Esophagus muscularis mucosa (tissue), 4 donors: ENCODE measurements at regions not wholly inside any gene's neighbourhood (a gene's known extent, or its start where the extent isn't known, plus 50 kb on each side); places are given as distances from the start of the nearest gene placed in this dataset.

ENCODE experiments used
- DNase-seq: peaks from one replicate; pipeline ENCODE4 v3.0.0-alpha.2; 2017; ENCODE audit errors: extremely low spot score
- H3K27ac ChIP-seq, 4 donors: fragments of 200-600 bp; sonication (generic); replicated peaks in 1 of 4; 1 replicate in 3 of 4; 2 replicates in 1 of 4; pipeline ENCODE4 v1.5.1; 2016 to 2019; ENCODE audit warnings: mild to moderate bottlenecking in 1 of 4
- H3K27me3 ChIP-seq, 4 donors: fragments of 200-600 bp; sonication (generic); one replicate each; pipeline versions ENCODE4 v1.5.1 to v1.6.0; 2016 to 2019
- H3K36me3 ChIP-seq, 4 donors: fragments of 200-600 bp; sonication (generic); one replicate each; pipeline ENCODE4 v1.5.1; 2016 to 2019
- H3K4me1 ChIP-seq, 4 donors: fragments of 200-600 bp; sonication (generic); one replicate each; pipeline ENCODE4 v1.5.1; 2016 to 2019
- H3K4me3 ChIP-seq, 4 donors: fragments of 200-600 bp; sonication (generic); 1 replicate in 2 of 4; 2 replicates in 2 of 4; pipeline ENCODE4 v1.5.1; 2016 to 2019; ENCODE audit warnings: mild to moderate bottlenecking in 4 of 4, moderate library complexity in 1 of 4
- H3K9me3 ChIP-seq, 4 donors: fragments of 200-600 bp; sonication (generic); 1 replicate in 3 of 4; 2 replicates in 1 of 4; pipeline ENCODE4 v1.5.1; 2016 to 2019
- EP300 ChIP-seq: sonication (generic); formaldehyde crosslinking; IDR thresholded peaks from one replicate; pipeline ENCODE4 v1.6.1; 2017; ENCODE audit warnings: antibody characterized with exemption
- POLR2A ChIP-seq: fragments of 450-650 bp; IDR thresholded peaks from one replicate; pipeline ENCODE4 v1.6.1; 2017; ENCODE audit warnings: antibody characterized with exemption, moderate library complexity, mild to moderate bottlenecking, low read depth
- POLR2AphosphoS5 ChIP-seq, 2 donors: sonication (generic); formaldehyde crosslinking; IDR thresholded peaks; one replicate each; pipeline ENCODE4 v1.6.1; 2017; ENCODE audit warnings: antibody characterized with exemption in 2 of 2
- WGBS: methylation state at CpG from one replicate; pipeline ENCODE4 v1.1.5; 2018; 5-methylcytosine and 5-hydroxymethylcytosine counted together
- intact Hi-C: fragments of 100-400 bp; cut with DNase I; formaldehyde crosslinking; loops from one replicate; pipeline ENCODE4 v1.15.1; 2023
- TF ChIP-seq, protein P1 (sequence below), 3 experiments: fragments of 200-600 bp in 2 of 3; fragments of 450-650 bp in 1 of 3; sonication (generic) in 2 of 3; IDR thresholded peaks; one replicate each; pipeline ENCODE4 v1.5.1; 2017 to 2019; ENCODE audit warnings: antibody characterized with exemption in 3 of 3, mild to moderate bottlenecking in 2 of 3, moderate library complexity in 1 of 3

DNA sequence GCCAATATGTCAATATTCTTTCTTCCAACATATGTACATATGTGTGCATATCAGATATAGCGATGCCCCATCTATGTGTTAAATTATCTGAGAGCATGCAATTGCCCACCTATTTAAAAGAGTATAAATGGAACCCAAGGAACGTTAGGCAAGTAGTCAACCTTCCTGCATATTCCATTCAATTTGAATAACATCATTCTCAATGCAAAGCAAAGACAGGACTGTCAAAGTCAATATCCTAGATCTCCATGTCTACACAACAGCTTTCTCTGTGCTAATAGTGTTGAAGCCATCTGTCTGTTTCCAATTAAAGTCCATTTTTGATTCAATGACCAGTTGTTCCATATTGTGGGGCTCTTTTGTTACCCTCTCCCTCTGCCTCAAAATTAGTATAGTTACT lies 85.3 kb upstream of the COX7C start:
- Histone ChIP-seq H3K27me3 (no peaks in the 10 kb centered on the region), H3K4me1 (no peaks in the 10 kb centered on the region), H3K27ac (no peak overlapping the region), H3K4me3 (no peak overlapping the region), H3K9me3 (no peaks in the 10 kb centered on the region), H3K36me3 (no peaks in the 10 kb centered on the region)
- intact Hi-C loops: no loop called here
- DNase-seq: no peak
- TF ChIP-seq POLR2AphosphoS5 (IDR thresholded peaks at IDR 0.05) (no peak), EP300 (no peak), POLR2A (no peak)
- TF ChIP-seq, protein P1, sequence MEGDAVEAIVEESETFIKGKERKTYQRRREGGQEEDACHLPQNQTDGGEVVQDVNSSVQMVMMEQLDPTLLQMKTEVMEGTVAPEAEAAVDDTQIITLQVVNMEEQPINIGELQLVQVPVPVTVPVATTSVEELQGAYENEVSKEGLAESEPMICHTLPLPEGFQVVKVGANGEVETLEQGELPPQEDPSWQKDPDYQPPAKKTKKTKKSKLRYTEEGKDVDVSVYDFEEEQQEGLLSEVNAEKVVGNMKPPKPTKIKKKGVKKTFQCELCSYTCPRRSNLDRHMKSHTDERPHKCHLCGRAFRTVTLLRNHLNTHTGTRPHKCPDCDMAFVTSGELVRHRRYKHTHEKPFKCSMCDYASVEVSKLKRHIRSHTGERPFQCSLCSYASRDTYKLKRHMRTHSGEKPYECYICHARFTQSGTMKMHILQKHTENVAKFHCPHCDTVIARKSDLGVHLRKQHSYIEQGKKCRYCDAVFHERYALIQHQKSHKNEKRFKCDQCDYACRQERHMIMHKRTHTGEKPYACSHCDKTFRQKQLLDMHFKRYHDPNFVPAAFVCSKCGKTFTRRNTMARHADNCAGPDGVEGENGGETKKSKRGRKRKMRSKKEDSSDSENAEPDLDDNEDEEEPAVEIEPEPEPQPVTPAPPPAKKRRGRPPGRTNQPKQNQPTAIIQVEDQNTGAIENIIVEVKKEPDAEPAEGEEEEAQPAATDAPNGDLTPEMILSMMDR (IDR thresholded peaks at IDR 0.05): no peak
- WGBS: 63% methylated on average over 2 of the region's 2 CpGs

DNA sequence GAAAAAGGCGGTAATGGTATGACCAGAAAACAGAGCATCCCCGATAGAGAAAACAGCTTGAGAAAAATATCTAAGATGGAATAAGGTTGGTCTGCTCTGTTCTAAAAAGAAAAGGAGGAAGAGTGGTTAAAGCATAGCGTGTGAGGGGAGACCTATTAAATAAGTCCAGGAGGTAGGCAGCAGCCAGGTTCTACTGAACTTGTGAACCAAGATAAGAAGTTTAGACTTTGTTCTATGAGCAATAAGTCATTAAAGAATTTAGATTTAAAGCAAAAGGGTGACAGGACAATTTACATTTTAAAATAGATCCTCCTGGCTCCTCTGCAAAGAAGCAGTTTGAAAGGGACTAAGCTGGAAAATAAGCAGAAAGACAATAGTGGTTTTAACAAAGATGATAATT lies 81.3 kb upstream of the COX7C start:
- no peaks in the 10 kb centered on the region for H3K27me3 ChIP-seq
- H3K4me1 ChIP-seq: no peaks in the 10 kb centered on the region
- intact Hi-C loops: no loop called here
- no peak for DNase-seq
- H3K27ac ChIP-seq: no peak overlapping the region
- no peaks in the 10 kb centered on the region for H3K9me3 ChIP-seq
- no peak overlapping the region for H3K4me3 ChIP-seq
- WGBS: 90% methylated on average over 3 of the region's 3 CpGs
- no peaks in the 10 kb centered on the region for H3K36me3 ChIP-seq
- TF ChIP-seq, protein P1 (IDR thresholded peaks at IDR 0.05): no peak
- TF ChIP-seq POLR2AphosphoS5 (IDR thresholded peaks at IDR 0.05): no peak
- TF ChIP-seq EP300: no peak
- no peak for TF ChIP-seq POLR2A

DNA sequence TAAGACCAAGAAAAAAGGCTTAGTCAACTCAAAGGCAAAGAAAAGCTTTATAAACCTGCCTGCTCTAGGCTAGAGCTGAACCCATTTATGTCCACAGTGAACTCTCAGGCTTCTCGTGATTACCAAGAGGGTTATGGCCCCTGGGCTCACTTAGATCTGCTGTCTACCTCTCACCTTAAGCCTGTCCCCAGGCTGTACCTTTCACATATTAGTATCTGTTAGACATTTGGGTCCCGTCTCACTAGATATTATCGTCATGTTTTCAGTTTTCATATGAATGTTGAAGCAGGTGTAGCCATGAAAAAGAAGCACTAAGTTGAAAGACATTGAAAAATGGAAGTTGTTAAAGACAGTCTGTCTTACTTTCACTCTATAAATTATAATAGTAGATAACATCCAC lies 75.2 kb upstream of the COX7C start:
- intact Hi-C loops: no loop called here
- TF ChIP-seq POLR2AphosphoS5 (IDR thresholded peaks at IDR 0.05) (no peak), POLR2A (no peak), EP300 (no peak)
- TF ChIP-seq, protein P1 (IDR thresholded peaks at IDR 0.05): no peak
- Histone ChIP-seq H3K27ac (no peak overlapping the region), H3K4me3 (no peak overlapping the region), H3K36me3 (no peaks in the 10 kb centered on the region), H3K4me1 (no peaks in the 10 kb centered on the region), H3K27me3 (no peaks in the 10 kb centered on the region), H3K9me3 (no peaks in the 10 kb centered on the region)
- 80% methylated on average over 3 of the region's 3 CpGs for WGBS
- no peak for DNase-seq

DNA sequence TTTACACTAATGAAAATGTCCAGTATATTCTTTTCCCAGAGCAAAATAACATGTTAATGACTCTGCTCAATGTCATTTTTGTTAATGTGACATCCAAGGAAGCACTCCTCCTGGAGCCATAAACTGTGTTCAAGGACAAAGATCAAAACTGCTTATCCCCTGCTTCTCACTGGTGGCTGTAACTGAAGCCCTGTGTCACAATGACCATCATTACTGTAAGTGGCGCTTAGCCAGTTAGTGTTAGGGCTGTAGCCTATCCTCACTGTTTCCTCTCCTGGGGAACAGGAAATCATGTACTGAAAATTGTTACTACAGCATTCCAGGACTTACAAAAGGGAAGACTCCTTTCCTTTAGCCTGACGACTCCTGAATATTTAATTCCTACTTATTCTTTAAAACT lies 71.7 kb upstream of the COX7C start:
- H3K27me3 ChIP-seq: no peaks in the 10 kb centered on the region
- no peak for DNase-seq
- WGBS: 35% methylated on average over 2 of the region's 2 CpGs
- no peak overlapping the region for H3K4me3 ChIP-seq
- no peaks in the 10 kb centered on the region for H3K36me3 ChIP-seq
- no peaks in the 10 kb centered on the region for H3K4me1 ChIP-seq
- H3K9me3 ChIP-seq: no peaks in the 10 kb centered on the region
- H3K27ac ChIP-seq: no peak overlapping the region
- intact Hi-C loops: no loop called here
- TF ChIP-seq EP300 (no peak), POLR2A (no peak), POLR2AphosphoS5 (IDR thresholded peaks at IDR 0.05) (no peak)
- TF ChIP-seq, protein P1 (IDR thresholded peaks at IDR 0.05): no peak

DNA sequence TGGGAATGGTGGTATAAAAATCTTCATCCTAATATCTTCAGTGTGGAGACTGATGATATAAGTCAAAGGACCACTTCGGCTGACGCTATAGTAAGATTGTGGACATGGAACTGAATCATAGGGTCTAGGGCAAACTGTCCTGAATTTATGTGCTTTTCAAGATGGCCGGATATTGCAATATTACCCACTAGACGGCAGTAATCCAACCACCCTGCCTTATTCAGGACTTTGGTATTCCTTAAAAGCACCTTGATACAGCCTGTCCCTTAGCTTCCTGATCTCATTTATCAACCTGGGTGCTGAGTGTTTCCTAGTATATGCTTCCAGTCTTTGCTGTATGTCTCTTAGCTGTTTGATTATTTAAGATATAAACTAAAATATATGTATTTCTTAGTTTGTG lies 71.2 kb upstream of the COX7C start:
- 84% methylated on average over 4 of the region's 4 CpGs for WGBS

More for the DNA sequence above, 71.2 kb upstream of the COX7C start:
- TF ChIP-seq, protein P1 (IDR thresholded peaks at IDR 0.05): no peak
- no peak for TF ChIP-seq POLR2AphosphoS5 (IDR thresholded peaks at IDR 0.05)
- TF ChIP-seq EP300: no peak
- TF ChIP-seq POLR2A: no peak
- H3K27me3 ChIP-seq: no peaks in the 10 kb centered on the region
- H3K36me3 ChIP-seq: no peaks in the 10 kb centered on the region
- intact Hi-C loops: no loop called here
- DNase-seq: no peak
- no peaks in the 10 kb centered on the region for H3K9me3 ChIP-seq
- no peaks in the 10 kb centered on the region for H3K4me1 ChIP-seq
- H3K27ac ChIP-seq: no peak overlapping the region
- H3K4me3 ChIP-seq: no peak overlapping the region
